ENCODE measurements at regions not wholly inside any gene's neighbourhood (a gene's known extent, or its start where the extent isn't known, plus 50 kb on each side); places are given as distances from the start of the nearest gene placed in this dataset.

GRCh38 chr7:109282726-109283125, 713.1 kb downstream of the DNAJB9 start:
- no peak for DNase-seq

DNA sequence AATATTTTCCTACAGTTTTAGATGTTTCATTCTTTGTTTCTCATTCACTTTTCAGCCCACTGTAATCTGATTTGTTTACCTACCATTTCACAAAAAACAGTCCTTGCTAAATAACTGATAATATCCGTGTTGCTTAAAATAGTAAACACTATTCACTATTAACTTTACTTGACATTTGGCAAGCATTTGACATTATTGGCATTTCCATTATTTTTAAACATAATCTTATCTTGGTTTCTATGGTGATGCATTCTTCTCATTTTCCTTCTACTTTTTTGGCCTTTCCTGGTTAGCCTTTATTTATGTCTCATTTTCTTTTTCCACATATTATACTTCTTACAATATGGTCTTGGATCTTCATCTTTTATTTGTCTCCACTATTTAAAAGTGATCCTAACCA, 715.3 kb downstream of the DNAJB9 start:
- no peak for DNase-seq

- DNase-seq, result no peak
Observed at GRCh38 chr7:109295158-109295557, 725.5 kb downstream of the DNAJB9 start.

DNA sequence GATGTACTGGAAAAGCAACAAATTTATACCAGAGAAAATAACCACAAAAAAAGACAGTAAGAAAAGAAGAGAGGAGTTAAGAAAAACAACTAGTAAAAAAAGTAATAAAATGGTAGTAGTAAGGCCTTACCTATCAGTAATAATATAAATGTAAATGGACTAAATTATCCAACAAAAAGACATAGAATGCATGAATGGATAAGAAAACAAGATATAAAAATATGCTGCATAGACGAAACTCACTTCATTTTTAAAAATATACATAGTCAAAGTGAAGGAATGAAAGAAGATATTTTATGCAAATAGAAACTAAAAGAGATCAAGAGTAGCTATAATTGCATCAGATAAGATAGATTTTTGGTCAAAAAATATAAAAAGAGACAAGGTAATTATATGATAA, 739.1 kb downstream of the DNAJB9 start:
- DNase-seq, result no peak

- no peak for DNase-seq
Observed at GRCh38 chr7:109309790-109310189, 740.1 kb downstream of the DNAJB9 start.

GRCh38 chr7:109318136-109318535, 748.5 kb downstream of the DNAJB9 start:
- no peak for DNase-seq

- no peak for DNase-seq
Observed at GRCh38 chr7:109322833-109323232, 753.2 kb downstream of the DNAJB9 start.

- DNase-seq, result no peak
Observed at GRCh38 chr7:109331423-109331822, 761.7 kb downstream of the DNAJB9 start.

DNA sequence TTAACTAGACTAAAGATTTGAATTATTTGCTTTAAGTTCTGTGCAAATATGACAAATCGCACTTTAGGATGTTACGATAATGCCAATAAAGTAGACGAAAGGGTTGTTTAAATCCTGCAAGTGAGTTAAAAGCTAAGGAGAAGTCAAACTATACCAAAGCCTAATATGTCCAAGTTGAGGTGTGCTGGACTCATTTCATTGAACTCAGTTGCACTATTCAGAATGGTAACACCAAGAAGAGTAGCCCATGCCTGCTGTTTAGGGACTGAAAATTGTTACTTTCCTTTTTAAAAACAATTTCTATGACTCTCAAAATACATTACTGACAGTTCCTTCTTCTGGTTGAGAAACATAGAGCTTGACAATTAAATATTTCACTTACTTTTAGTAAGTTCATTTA, 766.3 kb downstream of the DNAJB9 start:
- DNase-seq, result no peak

GRCh38 chr7:109336531-109336930, 766.9 kb downstream of the DNAJB9 start:
- no peak for DNase-seq

GRCh38 chr7:109343678-109344077, 774.0 kb downstream of the DNAJB9 start:
- DNase-seq, result no peak

DNA sequence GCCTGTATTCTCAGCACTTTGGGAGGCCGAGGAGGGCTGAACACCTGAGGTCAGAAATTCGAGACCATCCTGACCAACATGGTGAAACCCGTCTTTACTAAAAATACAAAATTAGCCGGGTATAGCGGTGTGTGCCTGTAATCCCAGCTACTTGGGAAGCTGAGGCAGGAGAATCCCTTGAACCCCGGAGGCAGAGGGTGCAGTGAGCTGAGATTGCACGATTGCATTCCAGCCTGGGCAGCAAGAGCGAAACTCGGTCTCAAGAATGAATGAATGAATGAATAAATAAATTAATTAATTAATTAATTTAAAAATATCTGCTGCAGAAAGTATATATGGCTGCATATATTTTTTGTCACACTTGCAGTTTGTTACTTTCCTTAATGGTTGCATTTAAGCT, 781.8 kb downstream of the DNAJB9 start:
- no peak for DNase-seq

GRCh38 chr7:109354000-109354399, 784.3 kb downstream of the DNAJB9 start:
- no peak for DNase-seq

- DNase-seq, result no peak
Observed at GRCh38 chr7:109354552-109354951, 784.9 kb downstream of the DNAJB9 start.

DNA sequence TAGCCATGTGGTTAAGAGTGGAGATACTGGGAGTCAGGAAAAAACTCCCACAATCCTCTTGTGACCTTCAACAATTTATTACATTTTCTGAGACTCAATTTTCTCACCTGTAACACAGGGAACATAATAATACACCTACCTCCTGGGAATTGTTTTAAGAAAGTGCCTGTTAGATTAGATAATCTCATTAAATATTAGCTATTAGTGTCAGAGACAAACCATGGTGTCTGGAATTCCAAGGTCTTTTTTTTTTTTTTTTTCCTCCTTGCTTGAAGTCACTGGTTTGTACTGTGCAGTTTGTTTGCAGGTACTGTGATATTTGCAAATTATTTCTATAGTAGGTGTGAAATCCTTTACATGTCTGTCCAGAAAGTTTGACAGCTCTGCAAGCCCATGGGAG, 806.1 kb downstream of the DNAJB9 start:
- DNase-seq, result no peak

DNA sequence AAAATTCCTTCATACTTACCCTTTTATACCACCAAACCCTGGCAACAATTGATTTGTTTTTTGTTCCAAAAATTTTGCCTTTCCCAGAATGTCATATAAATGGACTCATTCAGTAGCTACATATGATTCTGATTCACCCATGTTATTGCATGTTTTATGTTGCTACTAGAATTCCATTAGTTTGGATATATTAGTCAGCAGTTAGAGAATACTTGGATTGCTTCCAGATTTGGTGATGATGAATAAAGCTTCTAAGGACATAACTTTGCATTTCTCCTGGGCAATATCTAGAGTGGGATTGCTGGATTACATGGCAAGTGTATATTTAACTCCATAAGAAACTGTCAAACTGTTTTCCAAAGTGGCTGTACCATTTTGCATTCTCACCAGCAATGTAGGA, 806.9 kb downstream of the DNAJB9 start:
- DNase-seq, result no peak

DNA sequence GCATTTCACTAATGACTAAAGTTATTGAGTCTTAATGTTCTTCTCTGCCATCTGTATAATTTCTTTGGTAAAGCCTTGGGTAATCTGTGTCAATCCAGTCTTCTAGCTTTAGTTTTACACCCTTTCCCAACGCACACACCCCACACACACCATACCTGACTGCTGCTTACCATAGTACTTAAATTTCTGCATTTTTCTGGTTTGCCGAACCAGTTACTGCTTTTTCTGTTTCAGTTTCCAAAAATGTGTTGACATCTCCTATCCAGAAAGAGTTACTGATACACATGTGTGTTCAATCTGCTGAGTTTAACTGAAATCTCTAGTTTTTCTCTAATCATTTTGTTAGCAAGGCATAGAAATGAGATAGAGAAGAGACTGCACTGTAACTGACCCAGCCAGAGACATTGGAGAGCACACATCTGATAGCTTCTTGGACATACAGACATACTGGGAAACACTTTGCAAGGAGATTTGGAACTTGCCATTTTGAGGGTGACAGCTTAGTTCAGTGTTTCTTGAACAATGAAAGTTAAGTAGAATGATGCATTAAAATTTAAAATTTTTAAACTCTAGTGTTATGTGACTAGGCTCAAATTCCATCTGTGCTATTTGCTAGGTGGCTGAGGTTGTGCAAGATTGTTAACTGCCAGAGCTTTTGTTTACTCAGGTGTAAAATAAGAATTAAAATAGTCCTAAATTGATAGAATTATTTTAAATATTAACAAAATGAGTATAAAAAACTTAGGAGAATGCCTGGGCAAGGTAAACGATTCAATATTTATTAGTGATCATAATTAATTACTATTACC, 807.6 kb downstream of the DNAJB9 start:
- no peak for DNase-seq

DNA sequence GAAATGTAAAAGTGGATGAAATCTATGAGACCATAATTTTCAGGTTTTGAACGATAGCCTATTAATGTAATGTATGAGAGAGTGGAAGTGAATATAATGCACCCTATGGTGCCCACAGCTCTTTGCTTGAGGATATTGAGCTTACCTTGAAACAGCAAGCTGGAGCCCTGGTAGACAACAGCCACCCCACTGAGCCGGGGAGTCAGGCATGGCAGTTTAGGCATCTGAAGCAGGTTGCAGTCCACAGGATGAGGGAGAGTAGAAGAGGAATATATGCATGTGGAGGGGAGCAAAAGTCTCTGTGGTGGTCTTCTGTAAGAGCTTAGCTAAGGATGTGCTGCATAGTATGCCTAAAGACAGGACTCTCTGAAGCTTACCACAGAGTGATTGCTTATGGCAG, 817.3 kb downstream of the DNAJB9 start:
- no peak for DNase-seq

- DNase-seq, result no peak
Observed at GRCh38 chr7:109387530-109387929, 817.9 kb downstream of the DNAJB9 start.

DNA sequence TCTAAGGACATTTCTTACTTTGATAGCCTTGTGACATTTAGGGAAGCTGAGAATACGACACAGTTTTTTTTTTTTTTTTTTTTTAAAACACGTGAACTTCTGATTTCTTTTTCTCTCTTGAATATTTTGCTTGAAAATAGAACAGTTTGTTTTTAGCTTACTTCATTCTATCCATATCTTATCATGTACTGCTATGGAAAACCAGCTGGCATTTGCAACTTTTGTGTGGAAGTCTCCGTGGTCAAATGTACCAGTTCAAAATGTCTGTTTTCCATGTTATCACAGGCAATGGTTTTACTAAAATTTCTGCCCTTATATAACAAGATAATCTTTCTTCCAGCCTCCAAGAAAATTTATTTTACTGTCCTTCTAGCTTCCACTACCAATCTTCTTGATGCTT, 821.6 kb downstream of the DNAJB9 start:
- DNase-seq, result no peak

- DNase-seq, result no peak
Observed at GRCh38 chr7:109402107-109402506, 832.4 kb downstream of the DNAJB9 start.

DNA sequence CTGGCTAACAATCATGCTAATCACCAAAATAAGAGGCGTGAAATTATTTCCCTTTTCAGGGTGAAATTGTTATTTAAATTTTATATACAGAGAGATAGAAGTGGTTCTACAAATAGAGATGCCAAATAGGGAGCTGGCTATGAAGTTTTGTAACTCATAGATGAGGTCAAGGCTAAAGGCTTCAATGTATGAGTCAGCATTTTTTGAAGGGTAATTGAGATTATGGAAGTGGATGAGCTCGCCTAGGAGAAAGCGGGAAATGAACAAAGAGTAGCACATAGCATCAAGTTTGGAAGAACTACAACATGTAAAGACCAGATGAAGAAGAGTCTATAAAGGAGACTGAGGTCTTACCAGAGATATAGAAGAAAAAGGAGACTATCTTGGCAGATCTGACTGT, 838.1 kb downstream of the DNAJB9 start:
- DNase-seq, result no peak

- no peak for DNase-seq
Observed at GRCh38 chr7:109437957-109438356, 868.3 kb downstream of the DNAJB9 start.

DNA sequence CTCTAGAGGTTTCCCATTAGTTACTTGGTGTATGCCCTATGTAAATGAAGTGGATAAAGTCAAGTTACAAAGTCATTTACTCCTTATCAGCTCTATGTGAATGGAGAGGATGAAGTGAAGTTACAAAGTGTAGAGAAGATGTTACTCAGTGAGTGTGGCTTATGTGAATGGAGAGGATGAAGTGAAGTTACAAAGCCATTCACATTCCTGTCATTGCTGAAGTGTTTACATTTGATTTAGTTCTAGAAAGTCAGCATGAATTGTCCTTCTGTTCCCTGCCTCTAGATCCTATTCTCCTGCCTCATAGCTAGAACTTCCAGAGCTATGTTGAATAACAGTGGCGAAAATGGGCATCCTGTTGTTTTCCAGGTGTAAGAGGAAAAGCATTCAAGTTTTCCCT, 880.1 kb downstream of the DNAJB9 start:
- DNase-seq, result no peak

Data from nucleus accumbens (tissue), 56 donors.